Aorta (tissue), 5 donors: ENCODE measurements at regions not wholly inside any gene's neighbourhood (a gene's known extent, or its start where the extent isn't known, plus 50 kb on each side); places are given as distances from the start of the nearest gene placed in this dataset.
"Not testable (repeated sequence)": the region's sequence is repeated elsewhere in the genome, so short reads cannot be mapped to it uniquely, and the experiment has no call there.

ENCODE experiments used
- ATAC-seq: fragments of 200-7000 bp; cut with Tn5 transposase; one replicate; pipeline ENCODE4 v1.9.1; 2022; ENCODE audit warnings: moderate library complexity; ENCODE audit not compliant: low FRiP score
- DNase-seq, 2 donors: peaks; one replicate each; pipeline ENCODE4 v3.0.0-alpha.2; 2020
- H3K27ac ChIP-seq, 2 donors: one replicate each; pipeline ENCODE4 v1.5.1; 2013; ENCODE audit warnings: low read length in 2 of 2, mild to moderate bottlenecking in 2 of 2, moderate library complexity in 2 of 2, control low read depth in 1 of 2, inconsistent platforms in 1 of 2, low read depth in 1 of 2
- H3K27me3 ChIP-seq, 2 donors: one replicate each; pipeline ENCODE4 v1.6.1; 2013; ENCODE audit warnings: control low read depth in 1 of 2, low read length in 1 of 2, mild to moderate bottlenecking in 1 of 2, moderate library complexity in 1 of 2; ENCODE audit not compliant: insufficient read depth in 2 of 2, control insufficient read depth in 1 of 2
- H3K36me3 ChIP-seq, 2 donors: one replicate each; pipeline ENCODE4 v1.6.1; 2013; ENCODE audit warnings: control low read depth in 1 of 2, low read length in 1 of 2, mild to moderate bottlenecking in 1 of 2; ENCODE audit not compliant: insufficient read depth in 2 of 2, control insufficient read depth in 1 of 2
- H3K4me1 ChIP-seq, 2 donors: one replicate each; pipeline ENCODE4 v1.6.1; 2013; ENCODE audit warnings: low read length in 2 of 2, control low read depth in 1 of 2, mild to moderate bottlenecking in 1 of 2, moderate library complexity in 1 of 2; ENCODE audit not compliant: insufficient read depth in 2 of 2, control insufficient read depth in 1 of 2
- H3K4me3 ChIP-seq, 2 donors: one replicate each; pipeline ENCODE4 v1.5.1; 2013; ENCODE audit warnings: low read length in 2 of 2, control low read depth in 1 of 2, mild to moderate bottlenecking in 1 of 2
- H3K9me3 ChIP-seq: one replicate; pipeline ENCODE4 v1.6.1; 2013; ENCODE audit warnings: mild to moderate bottlenecking, low read length; ENCODE audit not compliant: control insufficient read depth
- WGBS, 2 donors: extraction: QIAGEN DNeasy Blood & Tissue Kit; methylation state at CpG; one replicate each; pipeline ENCODE4 v1.1.7; 2013; 5-methylcytosine and 5-hydroxymethylcytosine counted together
- intact Hi-C, 2 donors: fragments of 100-400 bp; cut with DNase I; formaldehyde crosslinking; loops; one replicate each; pipeline versions ENCODE4 v1.14.2 to v1.15.0; 2022
- donor health status: healthy with polysubstance abuse.
- donor health status: Bipolar disorder and iron deficiency.
- donor health status: DM: no; HTN: no; CAD: no.
- donor health status: DM: no; HTN: no; CAD: no.
- donor health status: DM: yes; HTN: yes; CAD: no.

GRCh38 chr12:9311454-9311853 is 103.3 kb upstream of the PZP start:
- intact Hi-C loops, ATAC-seq, DNase-seq, H3K9me3 ChIP-seq, H3K27me3 ChIP-seq, H3K36me3 ChIP-seq, H3K4me3 ChIP-seq, H3K27ac ChIP-seq, H3K4me1 ChIP-seq: not testable (repeated sequence)
- 90 to 92% methylated on average over 10 of the region's 10 CpGs for WGBS, 2 donors

- H3K4me1 ChIP-seq, H3K4me3 ChIP-seq, ATAC-seq, H3K36me3 ChIP-seq, intact Hi-C loops, H3K9me3 ChIP-seq, H3K27me3 ChIP-seq, H3K27ac ChIP-seq: not testable (repeated sequence)
- WGBS, 2 donors: 85 to 92% methylated on average over 6 to 7 of the region's 7 CpGs
- DNase-seq: peak in 1 of 2 donors; percentile 9
Observed at GRCh38 chr12:9310645-9311044, 102.5 kb upstream of the PZP start.

GRCh38 chr12:9309749-9310148 is 101.6 kb upstream of the PZP start:
- H3K36me3 ChIP-seq, H3K4me3 ChIP-seq, H3K9me3 ChIP-seq, H3K27ac ChIP-seq, ATAC-seq, DNase-seq, intact Hi-C loops, H3K4me1 ChIP-seq, H3K27me3 ChIP-seq: not testable (repeated sequence)
- WGBS, 2 donors: 74 to 77% methylated on average over 12 of the region's 12 CpGs

DNA sequence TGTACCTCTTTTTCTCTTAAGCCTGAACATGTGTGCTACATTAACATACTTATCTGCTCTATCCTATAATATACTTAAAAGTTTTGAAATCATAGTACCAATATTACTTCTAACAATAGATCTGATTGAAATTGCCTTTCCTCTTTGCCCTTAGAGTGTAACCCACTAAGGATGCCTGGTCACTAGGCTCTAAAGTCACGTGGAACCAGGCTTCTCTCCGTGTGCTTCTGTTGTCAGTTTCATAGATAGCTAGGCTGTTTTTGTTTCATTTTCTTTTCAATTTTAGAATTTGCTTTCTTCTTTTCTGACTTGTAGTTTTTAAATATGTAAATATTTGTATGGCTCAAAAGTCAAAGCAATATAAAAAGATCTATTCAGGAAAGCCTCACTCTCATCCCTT is 100.5 kb upstream of the PZP start:
- intact Hi-C loops, H3K9me3 ChIP-seq, H3K4me1 ChIP-seq, H3K27ac ChIP-seq, H3K4me3 ChIP-seq, DNase-seq, ATAC-seq, H3K36me3 ChIP-seq, H3K27me3 ChIP-seq: not testable (repeated sequence)
- WGBS, 2 donors: 83% methylated on average over 1 of the region's 2 CpGs; no CpG with 5 or more reads in 1 of the 2 donors

DNA sequence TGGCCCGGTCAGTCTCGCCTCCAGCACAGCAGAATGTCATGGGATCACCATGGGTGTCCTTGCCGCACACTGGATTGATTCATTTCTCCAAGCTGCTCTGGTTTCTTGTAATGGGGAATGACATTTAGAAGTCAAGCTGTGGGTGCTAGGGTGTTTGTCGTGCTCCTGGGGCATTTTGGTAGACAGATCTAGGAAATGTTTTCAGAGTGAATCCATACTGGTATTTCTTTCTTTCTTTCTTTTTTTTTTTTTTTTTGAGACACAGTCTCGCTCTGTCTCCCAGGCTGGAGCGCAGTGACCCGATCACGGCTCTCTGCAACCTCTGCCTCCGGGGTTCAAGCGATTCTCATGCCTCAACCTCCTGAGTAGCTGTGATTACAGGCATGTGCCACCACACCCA is 100.0 kb upstream of the PZP start:
- H3K36me3 ChIP-seq, ATAC-seq, H3K9me3 ChIP-seq, H3K27me3 ChIP-seq, intact Hi-C loops, H3K4me1 ChIP-seq, H3K4me3 ChIP-seq, H3K27ac ChIP-seq, DNase-seq: not testable (repeated sequence)
- WGBS, 2 donors: 97% methylated on average over 10 of the region's 10 CpGs

DNA sequence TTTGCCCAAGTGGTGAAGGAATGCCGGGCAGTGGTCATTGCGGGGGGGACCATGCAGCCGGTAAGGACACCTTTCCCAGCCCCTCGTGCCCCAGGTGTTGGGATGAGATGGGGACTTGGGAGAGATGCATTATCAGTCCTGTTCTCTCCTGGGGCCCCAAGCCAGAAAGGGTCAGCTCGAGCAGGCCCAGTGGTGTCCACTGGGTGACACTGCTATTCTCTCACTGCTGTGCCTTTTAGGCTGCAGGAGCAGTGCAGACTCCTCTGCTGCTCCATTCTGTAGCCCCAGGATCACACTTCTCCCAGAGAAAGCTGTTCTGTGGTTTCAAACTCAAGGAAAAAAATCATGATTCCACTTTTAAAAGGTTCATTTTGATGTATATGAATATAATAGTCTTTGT is 99.1 kb upstream of the PZP start:
- DNase-seq, H3K4me1 ChIP-seq, H3K4me3 ChIP-seq, H3K27me3 ChIP-seq, H3K9me3 ChIP-seq, intact Hi-C loops, H3K27ac ChIP-seq, ATAC-seq, H3K36me3 ChIP-seq: not testable (repeated sequence)
- 92 to 93% methylated on average over 5 of the region's 5 CpGs for WGBS, 2 donors

DNA sequence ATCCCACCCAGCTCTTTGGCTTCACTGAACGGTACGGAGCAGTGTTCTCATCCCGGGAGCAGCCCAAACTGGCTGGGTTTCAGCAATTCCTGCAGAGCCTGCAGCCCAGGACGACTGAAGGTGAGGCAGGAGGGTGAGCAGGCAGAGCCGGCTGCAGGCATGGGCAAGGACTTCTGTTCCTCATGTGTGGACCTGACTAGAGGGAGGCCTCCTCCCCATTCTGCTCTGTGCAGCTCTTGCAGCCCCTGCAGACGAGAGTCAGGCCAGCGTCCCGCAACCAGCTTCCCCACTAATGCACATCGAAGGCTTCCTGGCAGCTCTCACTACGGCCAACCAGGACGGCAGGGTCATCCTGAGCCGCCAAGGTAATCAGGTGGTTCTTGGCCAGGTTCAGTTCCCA is 97.8 kb upstream of the PZP start:
- H3K27me3 ChIP-seq, H3K4me3 ChIP-seq, H3K36me3 ChIP-seq, ATAC-seq, DNase-seq, H3K27ac ChIP-seq, intact Hi-C loops, H3K4me1 ChIP-seq, H3K9me3 ChIP-seq: not testable (repeated sequence)
- 91% methylated on average over 6 to 9 of the region's 12 CpGs for WGBS, 2 donors

DNA sequence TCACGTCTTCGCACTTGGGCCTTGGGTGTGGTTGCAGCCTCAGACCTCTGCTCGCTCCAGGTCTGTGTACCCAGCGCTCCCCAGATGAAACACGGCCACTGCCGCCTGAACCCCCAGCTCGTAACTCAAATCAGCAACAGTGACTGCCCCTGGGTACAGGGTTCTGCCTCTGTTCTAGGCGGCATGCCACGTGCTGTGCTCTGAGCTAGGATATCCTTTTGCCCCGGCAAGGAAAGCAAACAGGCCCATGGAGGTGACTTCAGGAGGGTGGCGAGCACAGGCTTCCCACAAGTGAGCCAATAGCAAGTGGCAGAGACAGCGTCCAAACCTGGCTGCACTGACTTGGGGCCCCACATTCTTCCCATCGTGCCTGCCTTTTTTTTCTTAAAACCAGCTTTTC is 96.3 kb upstream of the PZP start:
- H3K27ac ChIP-seq, H3K4me1 ChIP-seq, H3K36me3 ChIP-seq, H3K9me3 ChIP-seq, H3K4me3 ChIP-seq, intact Hi-C loops, H3K27me3 ChIP-seq: not testable (repeated sequence)
- WGBS, 2 donors: 88 to 91% methylated on average over 11 to 13 of the region's 13 CpGs
- peak in 1 of 2 donors; percentile 58 for DNase-seq
- ATAC-seq: peak; percentile 20

- H3K4me1 ChIP-seq, H3K36me3 ChIP-seq, intact Hi-C loops, ATAC-seq, H3K27ac ChIP-seq, H3K4me3 ChIP-seq, DNase-seq, H3K27me3 ChIP-seq, H3K9me3 ChIP-seq: not testable (repeated sequence)
- whole genome bisulfite sequencing, 2 donors: 85 to 92% methylated on average over 1 to 3 of the region's 13 CpGs
Observed at GRCh38 chr12:9295872-9296271, 87.7 kb upstream of the PZP start.
